Muscle layer of colon (tissue), 2 donors: ENCODE measurements at regions not wholly inside any gene's neighbourhood (a gene's known extent, or its start where the extent isn't known, plus 50 kb on each side); places are given as distances from the start of the nearest gene placed in this dataset.
A peak's percentile ranks its signal among the peaks of the same experiment; 100 is the strongest.

Experiments used
- H3K27ac ChIP-seq: one replicate; pipeline ENCODE4 v1.7.0; 2013; ENCODE audit warnings: low read depth, mild to moderate bottlenecking, low read length, moderate library complexity
- H3K27me3 ChIP-seq, 2 donors: one replicate each; pipeline ENCODE4 v1.7.0; 2013; ENCODE audit warnings: low read length in 2 of 2, mild to moderate bottlenecking in 2 of 2; ENCODE audit not compliant: insufficient read depth in 2 of 2, control insufficient read depth in 1 of 2
- H3K36me3 ChIP-seq: one replicate; pipeline ENCODE4 v1.7.0; 2013; ENCODE audit warnings: mild to moderate bottlenecking, low read length; ENCODE audit not compliant: insufficient read depth
- H3K4me1 ChIP-seq: one replicate; pipeline ENCODE4 v1.7.0; 2013; ENCODE audit warnings: mild to moderate bottlenecking, low read length; ENCODE audit not compliant: insufficient read depth
- H3K4me3 ChIP-seq, 2 donors: one replicate each; pipeline ENCODE4 v1.7.0; 2013; ENCODE audit warnings: low read length in 2 of 2, low read depth in 1 of 2, mild to moderate bottlenecking in 1 of 2, moderate library complexity in 1 of 2
- H3K9ac ChIP-seq: one replicate; pipeline ENCODE4 v1.7.0; 2013; ENCODE audit warnings: low read length
- H3K9me3 ChIP-seq: one replicate; pipeline ENCODE4 v1.7.0; 2013; ENCODE audit warnings: mild to moderate bottlenecking, low read length
- donor health status: abdominal sarcoma.
- donor health status: Adenocarcinoma of cecum.

GRCh38 chr5:34490506-34491250 is 165.4 kb upstream of the RAI14 start:
- Histone ChIP-seq H3K9me3 (no peaks in the 10 kb centered on the region), H3K27ac (no peak overlapping the region), H3K36me3 (no peaks in the 10 kb centered on the region), H3K4me3 (no peak overlapping the region), H3K4me1 (peaks cover 32% of the 10 kb centered on the region), H3K27me3 (no peaks in the 10 kb centered on the region), H3K9ac (no peak overlapping the region)

GRCh38 chr5:34491251-34491620 is 164.9 kb upstream of the RAI14 start:
- Histone ChIP-seq H3K27ac (no peak overlapping the region), H3K36me3 (no peaks in the 10 kb centered on the region), H3K27me3 (no peaks in the 10 kb centered on the region), H3K9ac (no peak overlapping the region), H3K4me1 (peaks cover 34% of the 10 kb centered on the region), H3K9me3 (no peaks in the 10 kb centered on the region), H3K4me3 (no peak overlapping the region)

GRCh38 chr5:34494111-34494755 is 161.9 kb upstream of the RAI14 start:
- H3K4me1 ChIP-seq, result peaks cover 43% of the 10 kb centered on the region
- no peaks in the 10 kb centered on the region for H3K36me3 ChIP-seq
- H3K27ac ChIP-seq, result no peak overlapping the region
- H3K4me3 ChIP-seq, result no peak overlapping the region
- H3K9ac ChIP-seq, result no peak overlapping the region
- no peaks in the 10 kb centered on the region for H3K9me3 ChIP-seq
- no peaks in the 10 kb centered on the region for H3K27me3 ChIP-seq

GRCh38 chr5:34495178-34495577 is 160.9 kb upstream of the RAI14 start:
- no peak overlapping the region for H3K27ac ChIP-seq

GRCh38 chr5:34496260-34496691 is 159.9 kb upstream of the RAI14 start:
- Histone ChIP-seq H3K27me3 (no peaks in the 10 kb centered on the region), H3K4me1 (peaks cover 47% of the 10 kb centered on the region), H3K9ac (no peak overlapping the region), H3K9me3 (no peaks in the 10 kb centered on the region), H3K36me3 (no peaks in the 10 kb centered on the region), H3K27ac (no peak overlapping the region), H3K4me3 (peak overlapping the region in 1 of 2 donors; percentile 2)

More at GRCh38 chr5:34495178-34495577, 160.9 kb upstream of the RAI14 start:
- H3K4me1 ChIP-seq, result peaks cover 48% of the 10 kb centered on the region
- H3K27me3 ChIP-seq, result no peaks in the 10 kb centered on the region
- no peak overlapping the region for H3K9ac ChIP-seq
- no peaks in the 10 kb centered on the region for H3K9me3 ChIP-seq
- no peaks in the 10 kb centered on the region for H3K36me3 ChIP-seq
- no peak overlapping the region for H3K4me3 ChIP-seq

DNA sequence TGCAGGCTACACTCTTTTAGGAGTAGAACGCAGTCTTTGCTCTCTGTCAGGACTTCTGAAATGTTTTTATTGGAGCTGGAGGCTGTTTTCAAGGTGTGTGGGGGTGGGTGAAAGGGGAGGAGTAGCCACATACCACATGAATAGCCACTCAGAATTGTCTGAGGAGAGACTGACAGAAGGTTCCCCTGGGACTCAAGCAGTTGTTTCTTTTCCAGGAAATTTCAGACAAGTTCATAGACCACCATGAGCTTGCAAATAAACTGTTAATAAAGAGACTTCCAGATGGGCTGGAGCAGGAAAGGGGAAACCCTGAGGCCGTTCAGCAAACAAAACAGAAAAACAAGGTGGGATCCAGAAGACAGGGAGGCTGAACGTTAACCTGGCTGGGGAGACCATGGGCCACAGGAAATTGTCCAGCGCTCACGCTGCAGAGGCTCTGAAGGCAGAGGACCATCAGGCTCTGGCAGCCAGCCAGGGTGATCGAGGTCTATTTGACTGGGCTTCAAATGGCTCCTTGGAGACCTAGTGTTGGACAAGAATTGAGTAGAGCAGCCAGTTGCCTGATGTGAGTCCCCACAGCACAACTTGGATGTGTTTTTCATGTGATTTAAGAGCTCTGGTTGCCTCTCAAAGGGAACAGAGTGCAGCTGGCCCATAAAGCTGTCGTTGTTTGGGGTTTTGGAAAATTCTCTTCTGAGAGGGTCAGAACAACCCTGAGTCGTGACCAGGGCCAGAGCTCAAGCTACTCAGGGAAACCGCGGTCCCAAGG is 159.2 kb upstream of the RAI14 start:
- Histone ChIP-seq H3K36me3 (no peaks in the 10 kb centered on the region), H3K27me3 (no peaks in the 10 kb centered on the region), H3K9ac (no peak overlapping the region), H3K27ac (peak overlapping the region; percentile 56), H3K4me3 (peak overlapping the region in 1 of 2 donors; percentile 2), H3K9me3 (no peaks in the 10 kb centered on the region), H3K4me1 (peaks cover 43% of the 10 kb centered on the region)

DNA sequence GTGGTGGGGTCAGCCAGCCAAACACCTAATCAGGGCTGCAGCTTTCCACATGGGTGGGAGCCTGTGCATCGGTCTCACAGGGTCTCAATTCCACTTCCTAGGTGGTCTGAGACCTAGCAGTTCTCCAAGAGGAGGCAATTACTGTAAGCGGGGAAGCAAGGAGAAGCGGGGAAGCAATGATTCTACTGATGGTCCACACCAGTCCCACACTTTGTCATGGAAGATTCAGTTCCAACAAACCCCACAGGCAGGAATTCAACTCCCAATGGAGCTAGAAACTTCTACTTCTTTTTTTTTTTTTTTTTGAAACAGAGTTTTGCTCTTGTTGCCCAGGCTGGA is 158.7 kb upstream of the RAI14 start:
- Histone ChIP-seq H3K4me1 (peaks cover 47% of the 10 kb centered on the region), H3K9me3 (no peaks in the 10 kb centered on the region), H3K27ac (peak overlapping the region; percentile 56), H3K36me3 (no peaks in the 10 kb centered on the region), H3K4me3 (no peak overlapping the region), H3K9ac (no peak overlapping the region), H3K27me3 (no peaks in the 10 kb centered on the region)

DNA sequence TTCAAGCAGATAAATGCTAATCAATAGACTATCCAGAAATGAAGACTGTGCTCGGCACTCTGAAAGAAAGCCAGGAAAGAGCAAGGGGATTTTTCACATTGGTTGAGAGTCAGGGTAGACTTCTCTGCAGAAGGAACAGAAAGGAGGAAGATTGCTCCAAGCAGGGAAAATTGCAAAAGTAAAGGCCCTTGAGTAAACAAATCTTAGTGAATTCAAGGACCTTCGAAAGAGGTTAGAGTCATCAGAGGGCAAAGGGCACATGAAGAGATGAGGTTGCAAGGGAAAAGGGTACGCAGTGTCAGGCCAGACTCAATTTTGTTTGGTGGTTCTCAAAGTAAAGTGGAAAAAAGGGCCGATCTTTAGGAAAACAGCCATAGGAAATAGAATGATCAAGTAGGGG is 157.6 kb upstream of the RAI14 start:
- Histone ChIP-seq H3K4me1 (peaks cover 58% of the 10 kb centered on the region), H3K36me3 (no peaks in the 10 kb centered on the region), H3K9ac (no peak overlapping the region), H3K27me3 (no peaks in the 10 kb centered on the region), H3K27ac (peak overlapping the region; percentile 35), H3K4me3 (no peak overlapping the region), H3K9me3 (no peaks in the 10 kb centered on the region)

GRCh38 chr5:34499001-34499734 is 157.0 kb upstream of the RAI14 start:
- H3K9ac ChIP-seq, result no peak overlapping the region
- no peaks in the 10 kb centered on the region for H3K36me3 ChIP-seq
- no peak overlapping the region for H3K4me3 ChIP-seq
- no peaks in the 10 kb centered on the region for H3K9me3 ChIP-seq
- peaks cover 64% of the 10 kb centered on the region for H3K4me1 ChIP-seq
- peak overlapping the region; percentile 73 for H3K27ac ChIP-seq
- no peaks in the 10 kb centered on the region for H3K27me3 ChIP-seq

DNA sequence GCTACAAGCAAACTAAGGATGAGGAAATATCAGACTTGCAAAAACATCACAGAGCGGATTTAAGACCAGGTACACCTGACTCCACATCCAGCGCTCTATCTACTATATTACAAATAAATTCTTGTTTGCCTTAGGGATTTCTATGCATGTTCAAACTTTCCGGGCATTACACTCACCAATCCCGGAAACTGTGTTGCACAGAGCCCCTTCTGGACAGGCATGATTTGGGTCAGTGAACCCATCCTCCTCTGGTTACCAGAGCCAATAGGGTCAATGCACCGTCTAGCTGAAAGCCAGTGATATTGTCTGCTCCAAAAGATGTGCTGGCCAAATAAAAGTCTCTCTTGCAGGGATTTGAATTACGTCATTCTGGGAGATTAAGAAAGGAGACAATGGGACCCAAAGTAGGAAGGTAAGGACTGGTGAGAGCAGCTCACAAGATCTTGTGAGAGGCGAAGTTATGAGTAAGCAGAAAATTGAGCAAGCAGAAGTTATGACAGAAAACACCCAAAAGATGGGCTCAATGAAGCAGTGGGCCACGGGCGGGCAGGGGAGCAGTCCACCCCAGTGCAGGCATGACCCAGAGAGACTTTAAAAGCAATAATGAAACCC is 155.8 kb upstream of the RAI14 start:
- Histone ChIP-seq H3K27me3 (no peaks in the 10 kb centered on the region), H3K36me3 (no peaks in the 10 kb centered on the region), H3K27ac (no peak overlapping the region), H3K9ac (no peak overlapping the region), H3K9me3 (no peaks in the 10 kb centered on the region), H3K4me3 (no peak overlapping the region), H3K4me1 (peaks cover 70% of the 10 kb centered on the region)

- Histone ChIP-seq H3K4me3 (no peak overlapping the region), H3K9me3 (no peaks in the 10 kb centered on the region), H3K4me1 (peaks cover 67% of the 10 kb centered on the region), H3K36me3 (no peaks in the 10 kb centered on the region), H3K27ac (no peak overlapping the region), H3K27me3 (no peaks in the 10 kb centered on the region), H3K9ac (no peak overlapping the region)
Observed at GRCh38 chr5:34501016-34501415, 155.1 kb upstream of the RAI14 start.
